GM19328 (cell line): ENCODE measurements at regions not wholly inside any gene's neighbourhood (a gene's known extent, or its start where the extent isn't known, plus 50 kb on each side); places are given as distances from the start of the nearest gene placed in this dataset.

ENCODE experiments used
- ATAC-seq: cut with Tn5 transposase; IDR thresholded peaks from one replicate; pipeline ENCODE4 v1.9.1; 2021; ENCODE audit warnings: mild to moderate bottlenecking, moderate library complexity; ENCODE audit not compliant: unreplicated experiment

- no peak for ATAC-seq
These were observed 749.1 kb upstream of the POT1 start for GRCh38 chr7:125678771-125679170.

DNA sequence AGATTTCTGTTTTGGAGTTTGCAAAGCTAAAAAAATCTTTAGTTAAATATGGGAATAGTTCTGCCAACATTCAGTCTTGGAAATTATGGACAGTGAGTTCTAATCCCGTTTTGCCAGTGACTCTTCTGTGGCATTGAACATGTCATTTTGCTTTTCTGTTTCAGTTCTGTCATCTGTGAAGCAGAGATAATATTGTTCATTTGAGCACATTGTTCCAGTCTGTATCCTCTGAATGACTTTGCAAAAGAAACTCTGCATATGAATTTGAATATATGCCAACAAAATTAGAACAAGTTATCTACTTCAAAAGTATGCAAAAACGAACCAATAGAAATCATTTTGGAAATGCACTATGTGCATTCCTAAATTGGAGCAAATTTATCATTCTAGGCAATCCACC lies 746.0 kb upstream of the POT1 start:
- no peak for ATAC-seq

- ATAC-seq: no peak
These were observed 745.5 kb upstream of the POT1 start for GRCh38 chr7:125675169-125675568.

GRCh38 chr7:125670926-125671572 lies 741.4 kb upstream of the POT1 start:
- ATAC-seq: no peak

DNA sequence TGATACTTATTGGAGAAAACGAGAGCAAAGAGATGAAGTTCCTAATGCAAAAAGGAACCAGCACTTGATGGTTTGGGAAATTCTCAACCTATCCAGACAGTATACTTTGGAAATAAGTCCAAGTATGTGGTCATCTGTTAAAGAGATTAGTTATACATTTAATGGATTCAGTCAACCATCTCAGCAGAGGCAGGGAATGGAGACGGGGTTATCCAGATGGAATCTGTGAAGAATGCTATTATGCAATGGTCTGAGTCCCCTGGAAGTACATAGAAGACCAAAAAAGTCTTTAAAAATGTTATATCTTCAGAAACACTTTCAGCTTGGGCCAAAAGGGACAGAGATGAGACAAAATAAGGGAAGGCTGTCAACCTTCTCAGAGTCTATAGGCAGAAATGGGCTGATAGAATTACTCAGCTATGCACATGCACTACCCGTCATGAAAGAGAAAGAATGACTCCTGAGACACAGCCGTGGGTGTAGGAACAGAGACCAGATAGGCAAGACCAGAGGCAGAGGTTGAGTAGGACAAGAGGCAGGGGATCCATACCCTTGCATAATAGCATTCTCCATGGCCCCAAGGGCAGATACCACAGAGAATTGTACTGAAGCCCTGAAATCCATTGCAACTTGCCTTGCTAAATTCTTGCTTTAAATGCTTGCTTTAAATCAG lies 738.8 kb upstream of the POT1 start:
- no peak for ATAC-seq

GRCh38 chr7:125664625-125665024 lies 735.0 kb upstream of the POT1 start:
- ATAC-seq: no peak

DNA sequence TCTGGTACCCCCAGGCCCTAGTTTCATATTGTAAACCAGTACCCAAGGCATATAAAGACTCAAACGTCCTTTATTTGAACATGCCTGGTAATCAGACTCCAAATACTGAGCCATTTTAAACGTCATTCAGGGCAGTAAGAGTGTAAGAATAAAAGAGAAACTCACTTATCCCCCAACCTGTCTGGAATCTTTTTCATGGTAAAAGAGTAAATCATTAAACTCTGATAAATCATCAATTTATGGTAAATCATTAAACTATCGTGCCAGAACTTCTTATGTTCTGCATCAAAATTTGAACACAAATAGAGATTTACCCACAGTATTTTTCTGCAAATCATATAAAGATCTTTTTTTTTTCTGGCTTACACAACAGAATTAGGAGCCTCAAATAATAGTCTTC lies 734.3 kb upstream of the POT1 start:
- ATAC-seq: no peak

DNA sequence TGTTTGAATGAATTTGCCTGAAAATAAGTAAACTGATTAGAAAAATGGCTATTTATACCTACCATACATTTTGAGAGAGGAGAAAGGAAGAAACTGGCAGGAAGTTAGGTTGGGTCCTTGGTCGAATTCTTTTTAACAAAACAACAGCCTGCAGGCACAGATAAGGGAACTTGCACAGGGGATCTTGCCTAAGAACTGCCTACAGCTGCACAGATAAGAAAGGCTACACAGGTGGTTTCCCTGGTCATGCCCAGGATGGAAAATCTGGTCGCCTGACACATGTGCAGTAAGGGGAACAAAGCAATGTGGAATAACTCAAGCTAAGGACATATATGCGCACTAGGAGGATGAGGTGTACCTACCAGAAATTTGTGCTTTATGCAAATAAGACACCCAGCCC lies 732.1 kb upstream of the POT1 start:
- ATAC-seq: no peak

- ATAC-seq: no peak
These were observed 731.4 kb upstream of the POT1 start for GRCh38 chr7:125661006-125661405.

DNA sequence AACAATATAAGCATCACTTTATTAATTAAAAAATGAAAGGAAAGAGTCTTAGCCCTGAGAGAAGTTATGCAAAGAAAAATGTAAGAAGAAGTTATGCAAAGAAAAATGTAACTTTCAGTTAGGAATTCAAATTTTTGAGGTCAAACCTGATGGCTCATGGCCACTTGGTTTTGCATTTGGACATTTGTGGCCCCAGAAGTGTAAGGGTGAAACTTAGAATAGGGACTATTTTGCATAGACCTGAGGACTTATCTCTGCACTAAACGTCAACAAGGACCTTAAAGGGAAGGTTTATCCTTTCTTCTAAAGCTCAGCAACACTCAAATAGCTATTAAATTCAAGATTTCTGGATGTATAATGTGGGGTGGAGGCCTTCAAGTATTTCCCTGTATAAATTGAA lies 724.5 kb upstream of the POT1 start:
- ATAC-seq: no peak

- no peak for ATAC-seq
These were observed 722.4 kb upstream of the POT1 start for GRCh38 chr7:125651823-125652528.

GRCh38 chr7:125648543-125648942 lies 718.9 kb upstream of the POT1 start:
- no peak for ATAC-seq

- ATAC-seq: no peak
These were observed 716.1 kb upstream of the POT1 start for GRCh38 chr7:125645770-125646169.

DNA sequence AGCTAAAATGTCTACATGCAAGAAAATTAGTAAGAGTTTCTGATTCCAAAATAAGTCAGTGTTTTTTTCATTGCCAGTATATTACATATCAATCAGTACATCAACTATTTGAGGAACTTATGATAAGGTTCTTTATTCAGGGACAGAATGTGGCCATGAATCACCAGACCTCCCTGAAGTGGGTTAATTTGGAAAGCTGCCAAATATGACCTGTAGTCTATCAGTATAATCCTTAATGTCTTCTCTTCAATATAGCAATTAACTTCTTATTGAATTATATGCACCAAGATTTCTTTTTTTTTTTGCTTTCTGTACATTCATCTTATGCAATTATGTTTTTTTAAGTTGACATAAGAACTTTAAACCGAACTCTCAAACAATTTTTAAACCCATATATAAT lies 714.5 kb upstream of the POT1 start:
- no peak for ATAC-seq

- ATAC-seq: no peak
These were observed 713.7 kb upstream of the POT1 start for GRCh38 chr7:125643302-125643701.

DNA sequence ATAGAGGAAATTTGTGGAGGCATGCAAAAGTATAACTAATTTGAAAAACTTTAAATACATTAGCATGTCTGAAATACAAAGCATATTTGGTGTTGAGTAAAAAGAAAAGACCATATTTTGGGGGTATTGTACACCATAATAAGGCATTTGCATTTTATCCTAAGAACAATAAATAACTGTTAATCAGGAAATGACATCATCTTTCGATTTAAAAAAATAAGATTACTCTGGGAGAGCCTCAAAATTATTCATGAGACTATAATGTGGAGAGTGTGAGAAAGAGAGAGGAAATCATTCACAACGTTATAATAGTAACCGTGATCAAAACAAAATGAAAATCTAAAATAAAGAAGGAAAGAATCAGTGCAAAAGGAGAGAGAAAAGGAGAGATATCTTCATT lies 712.3 kb upstream of the POT1 start:
- ATAC-seq: no peak

DNA sequence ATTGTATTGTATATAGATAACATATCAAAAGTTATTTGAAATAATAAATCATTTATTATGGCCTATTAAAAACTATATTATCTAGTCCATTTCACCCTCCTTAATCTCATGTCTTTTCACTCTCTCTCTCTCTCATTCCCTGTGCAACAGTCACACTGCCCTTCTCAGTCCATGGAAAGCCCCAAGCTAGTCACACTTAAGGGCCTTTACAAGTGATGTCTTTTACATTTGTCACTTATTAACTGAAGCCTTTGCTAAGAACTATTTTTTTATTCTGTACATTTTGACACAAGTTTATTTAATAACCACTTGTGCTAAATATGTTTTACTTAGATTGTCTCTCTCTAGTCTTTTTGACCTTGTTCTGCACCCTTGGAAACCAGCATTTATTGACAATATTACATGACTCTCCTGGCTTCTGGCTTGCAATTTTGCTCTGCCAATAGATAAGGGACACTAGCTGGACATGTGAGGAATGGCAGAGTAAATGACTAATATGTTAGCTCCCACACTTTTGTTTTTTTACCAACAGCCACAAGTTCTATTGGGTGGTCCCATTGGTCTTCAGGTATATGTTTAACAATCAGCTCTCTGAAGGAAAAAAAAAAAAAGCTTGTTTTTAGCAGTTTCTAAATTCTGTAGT lies 706.8 kb upstream of the POT1 start:
- no peak for ATAC-seq

GRCh38 chr7:125618516-125618915 lies 688.9 kb upstream of the POT1 start:
- ATAC-seq: no peak

- no peak for ATAC-seq
These were observed 682.0 kb upstream of the POT1 start for GRCh38 chr7:125611582-125611981.

- no peak for ATAC-seq
These were observed 677.0 kb upstream of the POT1 start for GRCh38 chr7:125606671-125607070.

GRCh38 chr7:125605241-125605640 lies 675.6 kb upstream of the POT1 start:
- no peak for ATAC-seq

- ATAC-seq: no peak
These were observed 672.8 kb upstream of the POT1 start for GRCh38 chr7:125602441-125602840.
